Nucleus accumbens (tissue), 56 donors: ENCODE measurements at regions not wholly inside any gene's neighbourhood (a gene's known extent, or its start where the extent isn't known, plus 50 kb on each side); places are given as distances from the start of the nearest gene placed in this dataset.
A peak's percentile ranks its signal among the peaks of the same experiment; 100 is the strongest.

Experiments used
- DNase-seq, 56 donors: peaks; one replicate each; lab custom pipeline; 2025; lab: John Stamatoyannopoulos, UW

DNA sequence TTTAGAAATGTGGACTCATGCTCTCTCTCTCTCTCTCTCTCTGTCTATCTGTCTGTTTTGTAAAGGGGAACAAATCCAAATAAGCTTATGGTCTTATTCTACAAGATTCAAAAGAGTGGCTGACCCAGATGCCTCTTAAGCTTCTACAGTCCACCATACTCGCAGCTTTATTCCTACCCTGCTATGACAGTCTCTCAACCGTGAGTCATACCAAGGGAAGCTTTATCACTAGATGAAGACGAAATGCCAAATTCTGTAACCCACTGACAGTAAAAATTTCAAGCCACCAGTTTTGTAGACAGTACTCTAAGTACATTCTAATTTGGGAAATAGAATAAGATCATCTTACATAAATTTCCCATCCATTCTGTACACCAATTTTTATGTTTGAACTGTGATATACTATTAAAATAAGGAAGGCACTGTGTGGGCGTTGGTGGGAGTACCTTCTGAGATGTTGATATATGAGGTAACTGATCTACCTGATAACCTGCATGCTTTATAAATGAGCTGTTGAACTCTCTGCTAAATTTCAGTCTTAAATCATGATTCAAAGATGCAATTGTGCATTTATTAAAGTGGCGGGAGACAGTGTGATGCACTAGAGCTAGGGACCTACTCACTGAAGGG, 153.2 kb downstream of the KLF6 start:
- peak in 2 of 56 donors; percentile 6 to 22 for DNase-seq

DNA sequence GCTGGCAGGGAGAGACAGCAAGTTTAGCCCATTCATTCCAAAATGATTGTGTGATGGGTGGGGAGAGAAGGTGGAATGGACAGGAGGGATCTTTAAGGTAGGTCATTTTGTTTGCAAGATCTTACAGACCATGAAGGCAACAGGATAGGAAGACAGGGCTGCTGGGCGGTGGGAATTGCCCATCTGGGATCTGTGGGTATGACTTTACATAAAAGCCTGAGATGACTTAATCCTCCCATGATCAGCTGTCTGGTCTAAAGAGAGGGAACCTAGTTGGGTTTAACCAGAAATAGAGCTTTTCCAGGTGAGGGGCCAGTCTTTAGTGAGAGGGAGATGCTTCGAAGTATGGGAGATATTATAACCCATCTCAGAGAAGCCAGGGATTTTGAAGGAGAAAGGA, 153.7 kb downstream of the KLF6 start:
- no peak for DNase-seq

DNA sequence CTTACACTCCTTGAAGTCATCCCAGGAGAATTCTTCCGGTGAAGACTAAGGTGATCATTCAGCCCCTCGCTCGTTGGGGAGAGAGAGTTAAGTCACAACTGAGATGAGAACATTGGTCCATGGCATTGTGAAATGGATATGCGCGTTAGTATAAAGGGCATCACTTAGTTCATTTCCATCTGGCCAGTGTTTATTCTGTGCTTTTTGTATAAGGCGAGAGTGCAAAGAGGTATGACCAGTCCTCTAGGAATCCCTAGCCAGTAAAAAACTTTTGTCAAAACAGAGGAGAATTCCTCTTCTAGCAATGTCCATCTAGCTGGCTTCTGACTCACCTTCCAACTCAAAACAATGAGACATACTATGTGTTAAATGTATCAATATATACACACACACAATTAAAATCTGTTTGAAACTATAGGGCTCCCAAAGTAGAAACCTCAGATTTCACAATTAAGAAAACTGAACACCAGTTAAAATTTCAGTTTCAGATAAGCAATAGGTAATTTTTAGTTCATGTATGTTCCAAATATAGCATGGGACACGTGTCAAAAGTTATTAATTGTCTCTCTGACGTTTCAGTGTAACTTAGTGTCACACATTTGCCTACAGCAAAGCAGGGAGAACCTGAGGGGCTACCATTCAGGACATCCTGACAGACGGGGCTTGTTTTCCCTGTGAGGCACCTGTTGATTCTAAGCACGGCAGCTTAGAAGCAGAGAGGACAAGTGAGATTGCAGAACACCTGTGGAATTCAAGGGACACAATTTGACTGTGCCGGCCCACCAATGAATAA, 158.9 kb downstream of the KLF6 start:
- no peak for DNase-seq

DNA sequence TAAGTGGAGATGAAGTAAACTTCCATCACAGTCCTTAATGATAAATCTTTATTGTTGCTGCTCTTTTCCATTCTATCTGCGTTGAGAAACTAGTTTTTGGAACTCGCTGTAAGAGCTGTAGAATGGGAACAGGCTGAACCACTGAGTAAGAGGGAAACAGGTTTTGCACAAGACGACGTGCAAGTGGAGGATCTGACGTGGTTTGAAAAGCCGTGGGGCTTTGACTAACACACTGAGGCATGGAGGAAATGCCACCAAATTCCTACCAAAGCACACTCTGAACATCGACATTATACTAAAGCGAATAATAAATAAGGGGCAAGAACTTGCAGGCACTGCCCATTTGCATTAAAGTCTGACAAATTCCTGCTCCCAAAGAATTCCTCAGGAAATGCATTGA, 160.6 kb downstream of the KLF6 start:
- DNase-seq: no peak

DNA sequence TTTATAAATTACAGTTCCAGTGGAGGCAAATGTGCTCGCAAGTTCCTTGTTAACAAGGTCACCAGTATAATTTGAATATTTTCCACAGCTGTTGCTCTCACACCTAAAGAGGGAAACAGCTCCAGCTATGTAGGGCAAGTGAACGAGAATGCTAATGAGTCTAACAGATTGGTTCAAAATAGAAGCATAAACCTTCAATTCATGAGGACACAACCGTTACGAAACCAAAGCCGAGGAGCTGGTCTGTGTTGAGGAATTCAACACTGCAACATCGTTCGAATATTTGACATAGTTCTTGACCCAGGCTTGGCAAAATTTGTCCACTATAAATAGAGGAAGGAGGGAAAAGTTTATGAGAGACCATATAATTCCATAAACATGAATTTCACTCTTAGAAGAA, 161.3 kb downstream of the KLF6 start:
- no peak for DNase-seq

DNA sequence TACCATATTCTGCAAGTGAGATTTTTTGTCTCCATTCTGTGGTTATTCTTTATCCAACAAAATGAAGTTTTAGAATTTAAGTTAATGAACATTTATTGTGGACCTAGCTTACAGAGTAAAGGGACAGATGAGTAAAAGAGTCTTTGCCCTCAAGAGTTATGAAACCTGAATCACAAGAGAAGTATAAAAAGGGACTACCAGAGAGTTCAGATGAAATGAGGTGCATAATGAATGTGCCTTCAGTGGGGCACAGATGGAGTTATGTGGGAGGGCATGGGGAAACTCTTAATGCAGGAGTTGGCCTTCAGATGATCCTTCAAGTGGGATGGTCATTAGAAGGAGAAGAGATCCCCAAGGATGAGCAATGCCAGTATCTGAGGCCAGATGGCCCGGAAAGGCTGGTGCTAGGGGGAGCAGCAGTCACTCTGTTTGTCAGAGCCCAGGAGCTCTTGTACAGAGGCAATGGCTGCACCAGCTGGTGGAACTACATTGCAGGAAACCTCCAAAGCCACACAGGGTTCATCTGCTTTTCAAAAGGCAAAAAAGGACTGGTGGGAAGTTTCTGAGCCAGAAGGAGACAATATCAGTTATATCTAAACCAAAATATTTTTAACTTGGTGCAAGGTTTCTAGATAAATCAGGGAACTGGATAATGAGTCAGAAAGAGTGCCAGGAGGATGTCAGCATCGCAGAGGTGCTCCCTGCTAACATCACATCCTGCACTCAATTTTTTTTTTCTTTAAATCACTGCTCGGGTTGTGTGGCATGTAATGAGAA, 162.0 kb downstream of the KLF6 start:
- DNase-seq: no peak

DNA sequence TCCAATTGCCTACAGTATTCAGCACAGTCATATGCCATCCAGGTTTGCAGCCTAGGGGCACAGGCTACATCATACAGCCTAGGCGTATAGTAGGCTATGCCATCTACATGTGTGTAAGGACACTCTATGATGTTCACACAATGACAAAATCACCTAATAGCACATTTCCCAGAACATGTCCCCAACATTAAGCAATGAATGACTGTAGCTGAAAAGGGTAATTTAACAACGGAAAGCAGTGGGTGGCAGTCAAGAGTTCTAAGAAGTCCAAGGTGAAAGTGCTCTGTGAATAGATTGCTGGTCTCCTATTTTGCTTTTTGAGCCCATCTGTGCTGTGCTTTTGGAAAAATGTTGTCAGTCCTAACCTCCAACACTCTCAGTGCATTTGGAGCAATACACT, 162.6 kb downstream of the KLF6 start:
- no peak for DNase-seq

DNA sequence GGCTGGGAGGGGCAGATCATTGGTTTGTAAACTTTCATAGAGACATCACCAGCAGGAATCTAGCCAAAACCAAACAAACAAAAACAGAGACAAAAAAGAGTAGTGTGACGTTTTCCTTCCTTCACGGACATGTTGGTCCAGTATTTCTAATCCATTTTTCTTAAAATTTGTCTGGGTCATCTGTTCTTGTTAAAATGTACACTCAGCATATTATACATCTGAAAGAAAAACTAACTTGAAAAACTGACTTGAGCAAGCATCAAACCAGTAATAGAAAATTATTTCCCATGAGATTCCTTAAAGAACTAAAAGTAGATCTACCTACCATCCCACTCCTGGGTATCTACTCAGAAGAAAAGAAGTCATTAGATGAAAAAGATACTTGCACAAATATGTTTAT, 164.2 kb downstream of the KLF6 start:
- no peak for DNase-seq

DNA sequence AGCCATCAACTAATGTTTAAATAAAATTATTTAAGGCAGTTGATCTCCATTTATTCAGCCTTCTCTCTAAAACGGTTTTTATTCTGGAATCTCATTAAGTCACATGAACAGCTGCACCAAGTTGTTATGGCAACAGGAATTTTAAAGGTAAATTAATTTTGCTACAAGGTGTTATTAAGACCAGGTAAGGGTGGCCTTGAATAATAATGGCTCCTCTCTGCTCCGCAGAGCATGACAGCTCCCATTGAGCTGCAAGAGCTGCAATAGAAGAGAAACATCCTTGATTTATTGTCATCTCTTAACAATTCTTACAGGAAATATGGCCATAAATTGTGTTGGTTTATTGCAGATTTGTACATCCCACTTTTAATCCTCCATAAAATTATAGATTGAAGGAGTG, 165.8 kb downstream of the KLF6 start:
- no peak for DNase-seq

DNA sequence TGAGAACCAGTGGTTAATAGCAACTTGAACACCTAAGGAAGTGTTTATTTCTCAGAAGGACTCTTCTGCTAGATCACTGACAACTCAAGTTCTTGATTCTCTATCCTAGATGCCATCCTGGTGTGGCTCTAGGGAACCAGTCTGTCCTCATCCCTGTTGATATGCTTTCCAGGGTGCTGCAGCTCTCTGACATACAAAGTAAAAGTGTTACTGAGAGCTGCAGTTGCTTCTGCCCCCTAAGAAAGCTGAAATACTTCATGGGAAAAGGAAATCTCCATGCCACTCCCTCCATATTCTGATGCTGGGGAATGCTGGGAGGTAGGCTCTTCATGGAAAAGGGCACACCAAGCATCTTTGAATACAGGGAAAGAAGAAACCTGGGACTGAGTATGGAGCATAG, 168.1 kb downstream of the KLF6 start:
- no peak for DNase-seq

DNA sequence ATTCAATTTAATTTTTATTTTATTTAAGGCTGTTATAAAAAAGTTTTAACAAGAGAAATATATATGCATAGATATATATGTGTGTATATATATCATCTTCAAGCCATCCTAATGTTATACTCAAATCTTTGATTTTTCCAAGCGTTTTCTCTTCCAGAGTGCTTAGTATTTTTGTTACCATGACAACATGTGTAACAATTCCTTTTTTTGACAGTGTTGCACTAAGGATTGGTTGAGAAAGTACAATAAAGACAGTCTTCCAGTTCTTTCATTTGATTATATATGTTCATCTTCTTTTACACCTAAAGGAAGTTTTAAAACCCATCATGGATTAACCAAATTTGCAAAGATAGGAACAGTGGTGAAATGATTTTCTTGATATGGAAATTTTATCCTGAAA, 171.7 kb downstream of the KLF6 start:
- no peak for DNase-seq

DNA sequence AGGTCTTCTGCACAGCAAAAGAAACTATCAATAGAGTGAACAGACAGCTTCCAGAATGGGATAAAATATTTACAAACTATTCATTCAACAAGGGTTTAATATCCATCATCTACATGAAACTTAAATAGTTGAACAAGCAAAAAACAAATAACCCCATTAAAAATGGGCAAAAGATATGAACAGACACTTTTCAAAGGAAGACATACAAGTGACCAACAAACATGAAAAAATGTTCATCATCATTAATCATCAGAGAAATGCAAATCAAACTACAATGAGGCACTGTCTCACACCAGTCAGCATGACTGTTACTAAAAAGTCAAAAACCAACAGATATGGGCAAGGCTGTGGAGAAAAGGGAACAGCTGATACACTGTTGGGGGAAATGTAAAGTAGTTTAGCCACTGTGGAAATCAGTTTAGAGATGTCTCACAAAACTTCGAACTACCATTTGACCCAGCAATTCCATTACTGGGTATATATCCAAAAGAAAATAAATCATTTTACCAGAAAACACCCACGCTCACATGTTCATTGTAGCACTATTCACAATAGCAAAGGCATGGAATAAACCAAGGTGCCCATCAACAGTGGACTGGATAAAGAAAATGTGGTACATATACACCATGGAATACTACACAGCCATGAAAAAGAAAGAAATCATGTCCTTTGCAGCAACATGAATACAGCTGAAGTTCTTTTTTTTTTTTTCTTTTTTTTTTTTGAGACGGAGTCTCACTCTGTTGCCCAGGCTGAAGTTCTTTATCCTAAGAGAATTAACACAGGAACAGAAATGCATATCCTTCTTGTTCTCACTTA, 172.6 kb downstream of the KLF6 start:
- no peak for DNase-seq

DNA sequence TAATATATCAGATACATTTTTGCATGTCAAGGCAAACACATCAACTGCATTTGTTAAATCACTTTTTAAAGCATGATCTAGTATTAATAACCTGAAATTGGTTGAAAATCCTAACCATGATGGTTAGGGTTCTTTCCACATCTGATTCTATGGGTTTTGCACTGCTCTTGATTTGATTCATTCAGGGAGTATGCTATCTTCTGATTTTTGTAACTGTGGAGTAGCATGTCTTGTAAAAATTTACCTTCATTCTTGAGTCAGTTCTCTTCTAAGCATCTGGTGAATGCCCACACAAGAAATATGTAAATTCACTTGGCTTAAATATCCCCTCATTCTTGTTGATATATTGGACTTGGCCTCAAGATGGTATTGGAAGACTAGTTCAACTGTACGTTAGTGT, 178.7 kb downstream of the KLF6 start:
- no peak for DNase-seq

DNA sequence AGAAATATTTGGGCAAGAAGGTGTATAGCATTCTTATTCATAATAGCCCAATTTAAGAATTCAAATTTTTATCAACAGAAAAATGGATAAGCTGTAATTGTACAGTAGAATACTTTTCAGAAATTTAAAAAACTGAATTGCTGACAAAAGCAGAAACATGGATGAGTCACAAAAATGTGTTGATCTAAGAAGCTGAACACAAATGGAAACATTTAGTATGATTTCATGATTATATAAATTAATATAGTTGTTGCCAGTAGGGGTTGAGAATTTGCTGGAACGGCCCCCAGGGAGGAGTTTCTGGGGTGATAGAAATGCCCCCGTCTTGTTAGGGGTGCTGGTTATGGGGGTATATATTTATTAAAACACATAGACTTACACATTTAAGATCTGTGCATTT, 179.1 kb downstream of the KLF6 start:
- DNase-seq: no peak

DNA sequence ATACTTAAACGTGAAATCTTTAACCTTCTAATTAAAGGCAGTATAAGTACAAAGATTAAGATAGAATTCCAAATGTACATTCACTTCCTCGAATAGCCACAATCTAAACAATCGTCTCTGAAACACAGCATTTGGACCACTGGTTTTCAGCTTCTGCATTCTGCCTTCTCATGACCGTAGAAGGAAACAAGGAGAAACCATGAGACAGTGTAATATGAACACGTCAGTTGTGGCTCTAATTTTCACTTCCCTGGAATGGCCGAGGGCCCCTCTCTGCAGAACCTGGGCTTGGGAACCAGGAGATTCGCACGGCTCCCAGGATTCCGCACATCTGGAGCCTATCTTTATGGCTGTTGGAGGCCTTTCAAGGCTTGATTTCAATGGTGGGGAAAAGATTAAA, 189.3 kb downstream of the KLF6 start:
- DNase-seq: no peak

DNA sequence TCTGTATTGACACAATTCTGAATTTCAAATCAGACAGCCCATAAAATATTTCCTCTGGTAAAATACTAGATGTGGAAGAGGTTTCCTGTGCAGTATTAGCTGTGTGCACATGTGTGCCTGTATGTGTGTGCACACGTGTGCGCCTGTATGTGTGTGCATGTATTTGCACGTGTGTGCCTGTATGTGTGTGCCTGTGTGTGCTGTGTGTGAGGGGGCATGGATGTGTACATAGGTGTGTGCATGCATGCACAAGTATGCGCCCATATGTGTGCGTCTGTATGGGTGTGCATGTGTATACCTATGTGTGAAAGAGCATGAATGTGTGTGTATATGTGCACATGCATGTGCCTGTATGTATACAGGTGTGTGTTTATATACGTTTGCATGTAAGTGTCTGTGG, 191.4 kb downstream of the KLF6 start:
- DNase-seq: no peak

DNA sequence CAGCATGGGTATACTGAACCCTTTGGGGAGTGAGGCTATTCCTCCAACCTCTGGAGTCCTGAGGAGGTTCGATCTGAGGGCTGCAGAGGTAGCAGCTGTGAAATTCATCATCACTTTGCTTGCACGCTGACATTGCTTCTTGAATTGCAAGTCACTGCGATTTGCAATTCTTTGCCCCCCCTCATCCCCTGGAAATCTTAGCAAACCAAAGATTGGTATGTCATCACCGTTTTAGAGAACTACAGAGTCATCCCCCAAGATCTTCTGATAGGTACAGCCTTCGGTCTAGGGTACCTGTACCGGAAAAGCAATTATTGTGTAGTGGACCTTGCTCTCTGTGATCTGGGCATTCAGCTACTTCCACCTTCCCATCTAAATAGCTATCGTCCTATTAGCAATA, 192.6 kb downstream of the KLF6 start:
- DNase-seq: no peak

DNA sequence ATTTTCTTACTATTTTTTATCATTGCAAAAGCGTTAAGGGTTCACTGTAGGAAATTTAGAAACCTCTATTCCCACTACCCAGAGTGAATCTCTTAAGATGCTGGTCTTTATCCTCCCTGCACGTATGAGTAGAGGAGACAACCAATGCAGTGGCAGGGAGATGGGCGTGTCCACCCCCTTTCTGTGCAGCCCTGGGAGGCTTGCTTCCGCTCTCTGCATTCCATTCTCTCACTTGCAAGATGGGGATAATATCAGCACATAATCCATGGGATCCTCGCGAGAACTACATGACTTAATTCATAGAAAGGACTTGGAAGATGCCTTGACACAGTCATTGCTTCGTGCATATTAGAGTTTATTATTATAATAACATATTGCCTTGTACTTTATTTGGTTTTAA, 196.2 kb downstream of the KLF6 start:
- DNase-seq: no peak

DNA sequence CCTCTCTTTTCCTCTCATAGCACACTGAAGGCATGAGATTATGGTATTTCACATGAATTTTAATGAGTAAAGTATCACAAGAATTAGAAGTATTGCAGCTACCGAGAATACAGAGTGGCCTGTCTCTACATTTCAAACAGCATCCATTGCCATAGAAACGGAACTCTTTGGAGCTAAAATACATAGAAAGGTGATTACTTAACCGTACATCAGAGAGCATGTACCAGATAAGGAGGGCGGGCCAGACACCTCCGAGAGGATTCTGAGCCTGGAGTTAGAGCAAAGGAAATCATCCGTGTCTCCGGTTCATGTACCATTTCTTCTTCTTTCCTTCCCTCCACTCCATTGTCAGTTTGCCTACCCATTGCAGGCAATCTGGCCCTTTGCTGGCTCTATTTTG, 196.7 kb downstream of the KLF6 start:
- peak in 5 of 56 donors; percentile 5 to 29 (median 13) for DNase-seq

DNA sequence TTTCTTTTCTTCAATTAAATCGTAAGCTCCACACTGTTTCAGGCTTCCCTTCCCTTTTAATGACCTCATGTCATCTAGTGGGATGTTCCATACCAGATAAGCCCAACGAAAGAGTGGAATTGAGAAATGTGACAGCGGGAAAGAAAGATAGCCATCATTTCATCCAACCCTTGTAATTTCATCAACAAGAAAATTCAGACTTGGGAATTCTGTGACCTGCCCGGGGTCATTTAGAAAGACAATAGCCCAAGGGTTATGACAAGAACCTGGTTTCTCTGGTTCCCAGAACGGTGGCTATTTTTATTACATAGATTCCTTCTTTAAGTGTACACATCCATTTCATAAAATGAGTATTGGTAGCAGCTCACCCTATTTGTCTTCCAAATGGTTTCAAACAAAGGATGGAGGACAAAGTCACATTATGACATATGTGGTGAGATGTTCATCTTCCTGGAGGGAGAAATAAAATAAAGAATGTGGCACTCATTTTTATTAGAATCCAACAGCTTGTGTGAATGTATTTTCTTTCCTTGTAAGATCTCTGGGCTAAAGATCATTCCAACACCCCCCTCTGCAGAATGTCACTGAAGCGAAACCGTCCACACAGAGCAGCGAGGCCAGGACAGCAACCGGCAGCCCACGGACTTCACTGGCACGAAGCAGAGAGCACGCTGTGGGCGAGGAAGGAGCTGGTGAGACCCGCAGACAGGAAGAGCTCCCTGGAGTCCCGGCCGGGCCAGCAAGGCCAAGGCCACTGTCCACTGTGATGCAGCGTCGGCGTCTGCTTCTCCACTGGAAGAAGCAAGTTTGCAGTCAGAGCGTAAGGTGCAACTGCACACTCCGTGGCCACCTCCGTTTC, 199.9 kb downstream of the KLF6 start:
- no peak for DNase-seq
